HCT116 (cell line): ENCODE measurements at regions not wholly inside any gene's neighbourhood (a gene's known extent, or its start where the extent isn't known, plus 50 kb on each side); places are given as distances from the start of the nearest gene placed in this dataset.

ENCODE experiments used
- ATAC-seq: fragments of 200-7000 bp; cut with Tn5 transposase; 2 replicates; pipeline ENCODE4 v1.9.1; 2020; ENCODE audit warnings: mild to moderate bottlenecking, moderate library complexity
- BruUV-seq: library from RNA; stranded (reverse); fragments of 400-500 nt; replicated peaks from 2 replicates; lab custom pipeline; 2021; lab: Mats Ljungman, UMichigan
- CTCF ChIA-PET: fragments of 300-600 bp; sonication (Branson Sonifier 250); formaldehyde crosslinking; loops from one replicate; lab custom pipeline; 2021; ENCODE audit warnings: antibody characterized with exemption; lab: Charles Lee
- POLR2A ChIA-PET: fragments of 300-600, 350-600 bp; sonication (Branson Sonifier 250); formaldehyde crosslinking; loops from one replicate; lab custom pipeline; 2021; ENCODE audit warnings: antibody characterized with exemption; lab: Charles Lee
- RAD21 ChIA-PET, 2 experiments: fragments of 300-600 bp; sonication (Branson Sonifier 250); formaldehyde crosslinking; loops; one replicate each; lab custom pipeline; 2023; ENCODE audit warnings: low total read pairs in 2 of 2; ENCODE audit not compliant: uncharacterized antibody in 2 of 2, unreplicated experiment in 2 of 2, low non-redundant PET in 1 of 2; lab: Charles Lee
- DNase-seq: peaks from one replicate; pipeline ENCODE4 v3.0.0-alpha.2; 2010; ENCODE audit warnings: low read depth, low spot score
- H2AFZ ChIP-seq: fragments of 200-600 bp; shearing (Covaris generic), sonication (generic); 2 replicates; pipeline ENCODE4 v1.6.1; 2017; ENCODE audit warnings: low read depth, mixed run types, mixed read lengths, antibody characterized with exemption, low read length; ENCODE audit not compliant: poor library complexity, severe bottlenecking
- H3K27ac ChIP-seq: 2 replicates; pipeline ENCODE4 v1.5.1; 2012; ENCODE audit warnings: low read depth, low read length
- H3K27me3 ChIP-seq: fragments of 200-600 bp; sonication (generic); 2 replicates; pipeline ENCODE4 v1.6.1; 2016; ENCODE audit warnings: mixed run types, low read length, mixed read lengths; ENCODE audit not compliant: insufficient read depth
- H3K36me3 ChIP-seq, 2 experiments: fragments of 200-500 bp in 1 of 2; fragments of 200-600 bp in 1 of 2; sonication (Bioruptor generic) in 1 of 2; sonication (generic) in 1 of 2; 2 replicates each; pipeline versions ENCODE4 v1.5.1 to v1.6.1; 2014 to 2016; ENCODE audit warnings: low read length in 2 of 2, inconsistent platforms in 1 of 2, mixed read lengths in 1 of 2, mixed run types in 1 of 2; ENCODE audit not compliant: insufficient read depth in 2 of 2, control insufficient read depth in 1 of 2
- H3K4me1 ChIP-seq, 2 experiments: fragments of 200-600 bp in 1 of 2; sonication (generic) in 1 of 2; 2 replicates each; pipeline versions ENCODE4 v1.5.1 to v1.6.1; 2012 to 2017; ENCODE audit warnings: low read length in 2 of 2, inconsistent platforms in 1 of 2, mild to moderate bottlenecking in 1 of 2, mixed read lengths in 1 of 2, mixed run types in 1 of 2, moderate library complexity in 1 of 2; ENCODE audit not compliant: insufficient read depth in 2 of 2, control insufficient read depth in 1 of 2
- H3K4me2 ChIP-seq: fragments of 200-600 bp; sonication (generic); 2 replicates; pipeline ENCODE4 v1.6.1; 2017; ENCODE audit warnings: mixed run types, low read length, mixed read lengths
- H3K4me3 ChIP-seq, 2 experiments: fragments of 200-600 bp in 1 of 2; sonication (generic) in 1 of 2; replicated peaks in 1 of 2; 2 replicates each; pipeline ENCODE4 v1.5.1; 2011 to 2016; ENCODE audit warnings: low read length in 2 of 2, control low read depth in 1 of 2, low read depth in 1 of 2, mild to moderate bottlenecking in 1 of 2, mixed read lengths in 1 of 2, mixed run types in 1 of 2
- H3K79me2 ChIP-seq: fragments of 200-600 bp; sonication (generic); 2 replicates; pipeline ENCODE4 v1.6.1; 2017; ENCODE audit warnings: mild to moderate bottlenecking, mixed run types, low read length, moderate library complexity, mixed read lengths; ENCODE audit not compliant: insufficient read depth
- H3K9ac ChIP-seq: fragments of 200-600 bp; sonication (generic); 2 replicates; pipeline ENCODE4 v1.6.1; 2016; ENCODE audit warnings: low read length, mixed read lengths
- H3K9me2 ChIP-seq: fragments of 200-600 bp; sonication (generic), shearing (Covaris generic); 2 replicates; pipeline ENCODE4 v1.6.1; 2017; ENCODE audit warnings: mixed run types, mild to moderate bottlenecking, moderate library complexity; ENCODE audit not compliant: insufficient read depth
- H3K9me3 ChIP-seq, 2 experiments: fragments of 200-500 bp in 1 of 2; fragments of 200-600 bp in 1 of 2; sonication (Bioruptor generic) in 1 of 2; sonication (generic) in 1 of 2; 2 replicates each; pipeline ENCODE4 v1.6.1; 2014 to 2017; ENCODE audit warnings: low read length in 2 of 2, mixed read lengths in 2 of 2, inconsistent platforms in 1 of 2, low read depth in 1 of 2, mild to moderate bottlenecking in 1 of 2, mixed run types in 1 of 2, moderate library complexity in 1 of 2; ENCODE audit not compliant: control insufficient read depth in 1 of 2, insufficient read depth in 1 of 2
- H4K20me1 ChIP-seq: fragments of 200-600 bp; sonication (generic), shearing (Covaris generic); 2 replicates; pipeline ENCODE4 v1.6.1; 2017; ENCODE audit warnings: mixed run types, mild to moderate bottlenecking, moderate library complexity; ENCODE audit not compliant: insufficient read depth
- CBX3 ChIP-seq: IDR thresholded peaks from 2 replicates; pipeline ENCODE4 v1.6.1; 2012; ENCODE audit warnings: low read depth
- CTCF ChIP-seq, 3 experiments: fragments of 200-600 bp in 1 of 3; sonication (generic) in 1 of 3; IDR thresholded peaks in 2 of 3; conservative IDR thresholded peaks in 1 of 3; 2 replicates each; pipeline ENCODE4 v1.5.1; 2012 to 2017; ENCODE audit warnings: low read depth in 2 of 3, low read length in 2 of 3, antibody characterized with exemption in 1 of 3, borderline replicate concordance in 1 of 3, control low read depth in 1 of 3, mild to moderate bottlenecking in 1 of 3, mixed read lengths in 1 of 3, mixed run types in 1 of 3, moderate library complexity in 1 of 3; ENCODE audit not compliant: insufficient read depth in 1 of 3
- ELF1 ChIP-seq: IDR thresholded peaks from 2 replicates; pipeline ENCODE4 v1.6.1; 2012; ENCODE audit warnings: low read depth, borderline replicate concordance
- EZH2 ChIP-seq: fragments of 200-600 bp; sonication (generic); IDR thresholded peaks from 2 replicates; pipeline ENCODE4 v1.6.1; 2017; ENCODE audit warnings: antibody characterized with exemption, mixed run types
- MAX ChIP-seq: IDR thresholded peaks from 2 replicates; pipeline ENCODE4 v1.6.1; 2012
- SIN3A ChIP-seq: IDR thresholded peaks from 2 replicates; pipeline ENCODE4 v1.6.1; 2012; ENCODE audit warnings: low read depth
- SP1 ChIP-seq: IDR thresholded peaks from 2 replicates; pipeline ENCODE4 v1.6.1; 2012; ENCODE audit warnings: low read depth
- SRF ChIP-seq: IDR thresholded peaks from 2 replicates; pipeline ENCODE4 v1.6.1; 2012; ENCODE audit warnings: low read depth
- TCF7L2 ChIP-seq: IDR thresholded peaks from 2 replicates; pipeline ENCODE4 v1.7.0; 2011; ENCODE audit warnings: borderline replicate concordance, inconsistent platforms; ENCODE audit not compliant: insufficient read depth, insufficient read length; ENCODE audit errors: extremely low read depth
- ZBTB33 ChIP-seq: IDR thresholded peaks from 2 replicates; pipeline ENCODE4 v1.6.1; 2011; ENCODE audit warnings: mild to moderate bottlenecking, low read length, moderate library complexity; ENCODE audit not compliant: insufficient replicate concordance; ENCODE audit errors: extremely low read depth
- ZNF274 ChIP-seq: fragments of 200-500 bp; sonication (Bioruptor generic); IDR thresholded peaks from 2 replicates; pipeline ENCODE4 v1.6.1; 2014; ENCODE audit warnings: mild to moderate bottlenecking, low read depth, low read length, inconsistent platforms
- intact Hi-C: fragments of 100-400 bp; cut with micrococcal nuclease; formaldehyde crosslinking; loops from 2 replicates; pipeline ENCODE4 v1.10.0; 2022

- intact Hi-C loops = no loop called here
- Histone ChIP-seq H3K9ac (no peak overlapping the region), H3K27ac (no peak overlapping the region), H3K36me3 (no peaks in the 10 kb centered on the region), H4K20me1 (no peaks in the 10 kb centered on the region), H2AFZ (no peak overlapping the region), H3K4me2 (no peak overlapping the region), H3K9me2 (no peaks in the 10 kb centered on the region), H3K4me1 (no peaks in the 10 kb centered on the region), H3K27me3 (no peaks in the 10 kb centered on the region), H3K79me2 (no peaks in the 10 kb centered on the region), H3K9me3 (no peaks in the 10 kb centered on the region), H3K4me3 (no peak overlapping the region)
- no TSS peak for BruUV-seq
- POLR2A ChIA-PET = no interaction called here
- RAD21 ChIA-PET = no interaction called here
- ATAC-seq = no peak
- no peak for DNase-seq
- CTCF ChIA-PET = no interaction called here
- TF ChIP-seq MAX (no peak), SRF (no peak), SP1 (no peak), CBX3 (no peak), TCF7L2 (no peak), EZH2 (no peak), SIN3A (no peak), ZBTB33 (no peak), ZNF274 (no peak), ELF1 (no peak), CTCF (IDR thresholded peaks at IDR 0.05 in 2 of 3, conservative IDR thresholded peaks at IDR 0.05 in 1 of 3; ENCODE audit: borderline replicate concordance in 1 of 3, insufficient read depth in 1 of 3, low read depth in 2 of 3, low read length in 2 of 3) (no peak)
- TF ChIP-seq, all 23 proteins: peak for 0
Measured at GRCh38 chr13:68145852-68146251, 915.7 kb upstream of the PCDH9 start.
